Prostate gland (tissue), 2 donors: ENCODE measurements at regions not wholly inside any gene's neighbourhood (a gene's known extent, or its start where the extent isn't known, plus 50 kb on each side); places are given as distances from the start of the nearest gene placed in this dataset.

Experiments used
- DNase-seq: peaks from one replicate; pipeline ENCODE4 v3.0.0-alpha.2; 2019; ENCODE audit warnings: low spot score
- H3K27ac ChIP-seq, 2 donors: fragments of 200-600 bp; sonication (generic); 2 replicates each; pipeline ENCODE4 v1.5.1; 2017 to 2019
- H3K27me3 ChIP-seq: fragments of 200-600 bp; sonication (generic); replicated peaks from 2 replicates; pipeline ENCODE4 v1.5.1; 2019; ENCODE audit not compliant: insufficient read depth
- H3K36me3 ChIP-seq, 2 donors: fragments of 200-600 bp; sonication (generic); 1 replicate in 1 of 2; 2 replicates in 1 of 2; pipeline versions ENCODE4 v1.5.1 to v1.8.1; 2017 to 2019
- H3K4me1 ChIP-seq: fragments of 200-600 bp; sonication (generic); replicated peaks from 2 replicates; pipeline ENCODE4 v1.5.1; 2019
- H3K4me3 ChIP-seq, 2 donors: fragments of 200-600 bp; sonication (generic); 2 replicates each; pipeline ENCODE4 v1.5.1; 2017 to 2019
- H3K9me3 ChIP-seq: fragments of 200-600 bp; sonication (generic); 2 replicates; pipeline ENCODE4 v1.5.1; 2017
- POLR2A ChIP-seq: fragments of 450-650 bp; IDR thresholded peaks from one replicate; pipeline ENCODE4 v1.6.1; 2016; ENCODE audit warnings: antibody characterized with exemption, mild to moderate bottlenecking
- POLR2AphosphoS5 ChIP-seq: sonication (generic); formaldehyde crosslinking; IDR thresholded peaks from one replicate; pipeline ENCODE4 v1.6.1; 2017; ENCODE audit warnings: antibody characterized with exemption
- WGBS: methylation state at CpG from one replicate; pipeline ENCODE4 v1.1.5; 2018; 5-methylcytosine and 5-hydroxymethylcytosine counted together
- intact Hi-C: fragments of 100-400 bp; cut with DNase I; formaldehyde crosslinking; loops from one replicate; pipeline ENCODE4 v1.14.2; 2022
- TF ChIP-seq, protein P1 (sequence below), 4 experiments: fragments of 200-600 bp in 2 of 4; fragments of 450-650 bp in 2 of 4; sonication (generic) in 2 of 4; IDR thresholded peaks; 1 replicate in 3 of 4; 2 replicates in 1 of 4; pipeline ENCODE4 v1.5.1; 2016 to 2019; ENCODE audit warnings: antibody characterized with exemption in 4 of 4, mild to moderate bottlenecking in 2 of 4, moderate library complexity in 2 of 4

GRCh38 chr13:99436686-99437416, 64.4 kb upstream of the TM9SF2 start:
- Histone ChIP-seq H3K4me1 (no peaks in the 10 kb centered on the region), H3K9me3 (no peaks in the 10 kb centered on the region), H3K36me3 (no peaks in the 10 kb centered on the region), H3K4me3 (no peak overlapping the region), H3K27ac (no peak overlapping the region), H3K27me3 (peaks cover 2% of the 10 kb centered on the region)
- peak; percentile 70 for DNase-seq
- intact Hi-C loops: loop anchor here (2.0 kb wide), 1 partner anchor 260 kb away; no protein-coding TSS in a partner anchor
- peak; percentile 41 for TF ChIP-seq POLR2AphosphoS5
- TF ChIP-seq, protein P1, sequence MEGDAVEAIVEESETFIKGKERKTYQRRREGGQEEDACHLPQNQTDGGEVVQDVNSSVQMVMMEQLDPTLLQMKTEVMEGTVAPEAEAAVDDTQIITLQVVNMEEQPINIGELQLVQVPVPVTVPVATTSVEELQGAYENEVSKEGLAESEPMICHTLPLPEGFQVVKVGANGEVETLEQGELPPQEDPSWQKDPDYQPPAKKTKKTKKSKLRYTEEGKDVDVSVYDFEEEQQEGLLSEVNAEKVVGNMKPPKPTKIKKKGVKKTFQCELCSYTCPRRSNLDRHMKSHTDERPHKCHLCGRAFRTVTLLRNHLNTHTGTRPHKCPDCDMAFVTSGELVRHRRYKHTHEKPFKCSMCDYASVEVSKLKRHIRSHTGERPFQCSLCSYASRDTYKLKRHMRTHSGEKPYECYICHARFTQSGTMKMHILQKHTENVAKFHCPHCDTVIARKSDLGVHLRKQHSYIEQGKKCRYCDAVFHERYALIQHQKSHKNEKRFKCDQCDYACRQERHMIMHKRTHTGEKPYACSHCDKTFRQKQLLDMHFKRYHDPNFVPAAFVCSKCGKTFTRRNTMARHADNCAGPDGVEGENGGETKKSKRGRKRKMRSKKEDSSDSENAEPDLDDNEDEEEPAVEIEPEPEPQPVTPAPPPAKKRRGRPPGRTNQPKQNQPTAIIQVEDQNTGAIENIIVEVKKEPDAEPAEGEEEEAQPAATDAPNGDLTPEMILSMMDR (IDR thresholded peaks at IDR 0.05): peak; percentile 98 to 100 (median 98)
- TF ChIP-seq POLR2A: no peak
- 14% methylated on average over 27 of the region's 27 CpGs for WGBS

DNA sequence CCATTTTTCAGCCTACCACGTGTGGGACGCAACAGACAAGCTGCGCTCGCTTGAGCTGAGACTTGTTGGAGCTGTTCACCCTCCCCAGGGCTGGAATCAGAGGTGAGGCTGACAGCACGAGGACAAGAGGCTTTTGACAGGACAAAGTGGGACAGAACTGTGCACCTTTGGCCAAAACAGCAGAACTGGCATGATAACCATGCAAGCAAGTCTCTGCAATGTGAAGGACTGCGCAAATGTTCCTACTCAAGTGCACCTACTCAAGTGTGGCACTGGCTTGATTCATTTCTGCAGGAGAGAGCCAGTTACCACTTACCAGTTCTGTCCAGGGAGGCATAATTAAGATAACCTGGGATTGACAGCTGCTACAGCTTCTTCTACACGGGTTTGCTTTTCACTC, 62.2 kb upstream of the TM9SF2 start:
- H3K36me3 ChIP-seq: no peaks in the 10 kb centered on the region
- intact Hi-C loops: no loop called here

GRCh38 chr13:99439850-99440604, 61.2 kb upstream of the TM9SF2 start:
- TF ChIP-seq POLR2AphosphoS5: no peak
- TF ChIP-seq, protein P1 (IDR thresholded peaks at IDR 0.05): no peak
- no peak for TF ChIP-seq POLR2A
- WGBS: 54% methylated on average over 11 of the region's 11 CpGs
- no peaks in the 10 kb centered on the region for H3K9me3 ChIP-seq
- H3K27me3 ChIP-seq: peaks cover 2% of the 10 kb centered on the region
- DNase-seq: no peak
- no peaks in the 10 kb centered on the region for H3K4me1 ChIP-seq
- H3K4me3 ChIP-seq: no peak overlapping the region
- intact Hi-C loops: loop anchor here (10.0 kb wide), 1 partner anchor 165 kb away; the partner anchor contains the start of gene CLYBL
- H3K27ac ChIP-seq: no peak overlapping the region
- no peaks in the 10 kb centered on the region for H3K36me3 ChIP-seq

More for the DNA sequence above, 62.2 kb upstream of the TM9SF2 start:
- WGBS: 69% methylated on average over 7 of the region's 7 CpGs
- no peaks in the 10 kb centered on the region for H3K9me3 ChIP-seq
- TF ChIP-seq POLR2A (no peak), POLR2AphosphoS5 (no peak)
- TF ChIP-seq, protein P1 (IDR thresholded peaks at IDR 0.05): no peak
- H3K27me3 ChIP-seq: peaks cover 2% of the 10 kb centered on the region
- no peaks in the 10 kb centered on the region for H3K4me1 ChIP-seq
- H3K27ac ChIP-seq: no peak overlapping the region
- DNase-seq: no peak
- H3K4me3 ChIP-seq: no peak overlapping the region

- DNase-seq: peak; percentile 40
- intact Hi-C loops: loop anchor here (2.0 to 10.0 kb wide), 2 partner anchors 64 to 162 kb away; partner anchors contain the start of gene CLYBL
- H3K9me3 ChIP-seq: no peaks in the 10 kb centered on the region
- no peaks in the 10 kb centered on the region for H3K4me1 ChIP-seq
- no peak overlapping the region for H3K4me3 ChIP-seq
- peaks cover 2% of the 10 kb centered on the region for H3K27me3 ChIP-seq
- no peak overlapping the region for H3K27ac ChIP-seq
- TF ChIP-seq, protein P1 (IDR thresholded peaks at IDR 0.05): peak; percentile 85 to 93 (median 88)
- peak; percentile 29 for TF ChIP-seq POLR2AphosphoS5
- TF ChIP-seq POLR2A: no peak
- no peaks in the 10 kb centered on the region for H3K36me3 ChIP-seq
- 67% methylated on average over 7 of the region's 7 CpGs for WGBS
These were observed 58.9 kb upstream of the TM9SF2 start for GRCh38 chr13:99442273-99442895.
